Activated T-cell treated with anti-CD3 and anti-CD28 coated beads, Interleukin-2, amount 50 U/mL, for 24 hours (primary cell): ENCODE measurements at regions not wholly inside any gene's neighbourhood (a gene's known extent, or its start where the extent isn't known, plus 50 kb on each side); places are given as distances from the start of the nearest gene placed in this dataset.

Source experiments
- DNase-seq: peaks from one replicate; pipeline ENCODE4 v3.0.0-alpha.2; 2020
- H3K27ac Mint-ChIP-seq: 2 replicates; pipeline ENCODE4 v1.8.0; 2020; ENCODE audit warnings: mild to moderate bottlenecking, mixed read lengths
- H3K27me3 Mint-ChIP-seq: 2 replicates; pipeline ENCODE4 v1.8.0; 2020; ENCODE audit warnings: mixed read lengths
- H3K36me3 Mint-ChIP-seq: 2 replicates; pipeline ENCODE4 v1.8.0; 2020; ENCODE audit warnings: low read depth, mixed read lengths
- H3K4me1 Mint-ChIP-seq: 2 replicates; pipeline ENCODE4 v1.8.0; 2020; ENCODE audit warnings: low read depth, mixed read lengths
- H3K4me3 Mint-ChIP-seq: 2 replicates; pipeline ENCODE4 v1.8.0; 2020; ENCODE audit warnings: mild to moderate bottlenecking, moderate library complexity, mixed read lengths
- H3K9me3 Mint-ChIP-seq: 2 replicates; pipeline ENCODE4 v1.8.0; 2020; ENCODE audit warnings: mixed read lengths

DNA sequence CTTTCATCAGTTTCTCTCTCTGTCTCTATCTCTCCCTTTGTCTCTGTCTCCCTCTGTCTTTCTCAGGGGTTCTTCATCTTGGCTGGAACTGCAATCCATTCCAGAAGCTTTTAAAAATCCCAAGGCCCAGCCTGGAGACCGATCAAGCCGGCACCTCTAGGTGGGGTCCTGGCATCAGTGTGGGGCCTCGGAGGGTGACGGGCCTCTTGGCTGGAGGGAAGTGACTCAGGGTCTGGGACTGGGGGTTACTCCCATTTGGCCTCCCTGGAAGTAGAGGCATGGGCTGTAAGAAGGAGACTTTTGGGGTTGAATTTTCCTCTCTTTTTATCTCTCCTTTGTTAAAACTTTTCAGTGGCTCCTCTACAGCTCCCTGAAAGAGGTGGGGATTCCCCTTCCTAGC, 52.8 kb upstream of the OTOF start:
- Mint-ChIP-seq H3K27ac (no peak overlapping the region), H3K4me3 (no peak overlapping the region), H3K9me3 (no peaks in the 10 kb centered on the region), H3K27me3 (no peaks in the 10 kb centered on the region), H3K36me3 (no peaks in the 10 kb centered on the region), H3K4me1 (no peaks in the 10 kb centered on the region)
- no peak for DNase-seq

- Mint-ChIP-seq H3K27me3 (no peaks in the 10 kb centered on the region), H3K4me1 (no peaks in the 10 kb centered on the region), H3K9me3 (no peaks in the 10 kb centered on the region), H3K27ac (no peak overlapping the region), H3K36me3 (no peaks in the 10 kb centered on the region), H3K4me3 (no peak overlapping the region)
- no peak for DNase-seq
Observed at GRCh38 chr2:26530240-26530540, 52.3 kb upstream of the OTOF start.

- Mint-ChIP-seq H3K4me1 (no peaks in the 10 kb centered on the region), H3K9me3 (no peaks in the 10 kb centered on the region)
- peak; percentile 11 for DNase-seq
Observed at GRCh38 chr2:26529406-26530239, 51.7 kb upstream of the OTOF start.

DNA sequence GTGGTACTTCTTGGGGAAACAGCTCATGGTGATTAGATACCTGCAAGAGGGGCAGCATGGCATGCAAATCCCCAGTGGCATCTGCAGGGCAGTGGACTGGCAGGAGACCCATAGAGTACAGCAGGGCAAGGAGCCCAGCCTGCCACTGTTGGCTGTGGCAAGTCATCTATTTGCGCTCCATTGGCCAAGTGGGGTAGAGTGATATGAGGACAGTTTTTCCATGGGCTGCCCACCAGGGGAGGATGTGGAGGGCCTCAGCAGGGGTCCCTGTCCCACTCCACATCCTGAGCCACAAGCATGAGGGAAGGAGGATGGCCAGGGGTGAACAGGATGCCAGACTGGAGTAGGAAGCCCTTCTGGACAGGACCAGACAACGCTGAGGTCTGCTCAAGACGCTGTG, 50.9 kb upstream of the OTOF start:
- H3K4me1 Mint-ChIP-seq = no peaks in the 10 kb centered on the region
- H3K27me3 Mint-ChIP-seq = no peaks in the 10 kb centered on the region
- H3K36me3 Mint-ChIP-seq = no peaks in the 10 kb centered on the region
- H3K9me3 Mint-ChIP-seq = no peaks in the 10 kb centered on the region
- no peak overlapping the region for H3K27ac Mint-ChIP-seq
- H3K4me3 Mint-ChIP-seq = no peak overlapping the region
- peak; percentile 13 for DNase-seq

More at GRCh38 chr2:26529406-26530239, 51.7 kb upstream of the OTOF start:
- H3K4me3 Mint-ChIP-seq = no peak overlapping the region
- no peaks in the 10 kb centered on the region for H3K27me3 Mint-ChIP-seq
- H3K27ac Mint-ChIP-seq = no peak overlapping the region
- no peaks in the 10 kb centered on the region for H3K36me3 Mint-ChIP-seq

GRCh38 chr2:26527726-26528585, 50.0 kb upstream of the OTOF start:
- DNase-seq = peak; percentile 6
- Mint-ChIP-seq H3K9me3 (no peaks in the 10 kb centered on the region), H3K4me1 (no peaks in the 10 kb centered on the region), H3K4me3 (no peak overlapping the region), H3K27me3 (no peaks in the 10 kb centered on the region), H3K36me3 (no peaks in the 10 kb centered on the region), H3K27ac (no peak overlapping the region)
